SK-N-SH (cell line): ENCODE measurements at regions not wholly inside any gene's neighbourhood (a gene's known extent, or its start where the extent isn't known, plus 50 kb on each side); places are given as distances from the start of the nearest gene placed in this dataset.

ENCODE experiments used
- CTCF ChIA-PET: fragments of 300-600, 350-600 bp; formaldehyde crosslinking; extraction: SDS; loops from one replicate; lab custom pipeline; 2021; lab: Yijun Ruan, JAX
- POLR2A ChIA-PET: fragments of 350-600 bp; sonication (Branson Sonifier 250); formaldehyde crosslinking; extraction: SDS; loops from one replicate; lab custom pipeline; 2020; ENCODE audit warnings: antibody characterized with exemption, inconsistent platforms; lab: Yijun Ruan, JAX
- DNase-seq: peaks from one replicate; pipeline ENCODE4 v3.0.0; 2012
- H2AFZ ChIP-seq: fragments of 200-600 bp; sonication (generic); 2 replicates; pipeline ENCODE4 v1.8.1; 2016; ENCODE audit warnings: antibody characterized with exemption, mild to moderate bottlenecking, low read depth
- H3F3A ChIP-seq: fragments of 200-600 bp; sonication (generic); replicated peaks from 2 replicates; pipeline ENCODE3; 2016; ENCODE audit warnings: antibody characterized with exemption, mild to moderate bottlenecking; ENCODE audit not compliant: insufficient read depth
- H3K27ac ChIP-seq, 2 experiments: fragments of 200-500 bp in 1 of 2; fragments of 200-600 bp in 1 of 2; sonication (Bioruptor generic) in 1 of 2; sonication (generic), shearing (Covaris generic) in 1 of 2; 2 replicates each; pipeline versions ENCODE4 v1.5.1 to v1.6.1; 2014 to 2016; ENCODE audit warnings: low read depth in 2 of 2, inconsistent platforms in 1 of 2, low read length in 1 of 2, mild to moderate bottlenecking in 1 of 2, mixed read lengths in 1 of 2
- H3K27me3 ChIP-seq: fragments of 200-600 bp; sonication (generic), shearing (Covaris generic); 2 replicates; pipeline ENCODE4 v1.6.1; 2016; ENCODE audit warnings: mixed run types; ENCODE audit not compliant: insufficient read depth
- H3K36me3 ChIP-seq, 2 experiments: fragments of 200-500 bp in 1 of 2; fragments of 200-600 bp in 1 of 2; sonication (Bioruptor generic) in 1 of 2; sonication (generic) in 1 of 2; replicated peaks in 1 of 2; 2 replicates each; pipeline versions ENCODE3 to v1.5.1; 2014 to 2016; ENCODE audit warnings: low read length in 1 of 2, mild to moderate bottlenecking in 1 of 2; ENCODE audit not compliant: insufficient read depth in 2 of 2, control insufficient read depth in 1 of 2
- H3K4me1 ChIP-seq, 2 experiments: fragments of 200-500 bp in 1 of 2; fragments of 200-600 bp in 1 of 2; sonication (Bioruptor generic) in 1 of 2; sonication (generic), shearing (Covaris generic) in 1 of 2; 2 replicates each; pipeline versions ENCODE4 v1.5.1 to v1.6.1; 2014 to 2016; ENCODE audit warnings: low read depth in 1 of 2, low read length in 1 of 2, mixed run types in 1 of 2; ENCODE audit not compliant: insufficient read depth in 2 of 2, control insufficient read depth in 1 of 2
- H3K4me2 ChIP-seq: fragments of 200-600 bp; sonication (generic), shearing (Covaris generic); 2 replicates; pipeline ENCODE4 v1.6.1; 2017; ENCODE audit warnings: mixed run types
- H3K4me3 ChIP-seq, 2 experiments: fragments of 200-500 bp in 1 of 2; fragments of 200-600 bp in 1 of 2; sonication (Bioruptor generic) in 1 of 2; sonication (generic), shearing (Covaris generic) in 1 of 2; 2 replicates each; pipeline versions ENCODE4 v1.5.1 to v1.8.1; 2014 to 2016; ENCODE audit warnings: low read depth in 2 of 2, inconsistent platforms in 1 of 2, low read length in 1 of 2, mild to moderate bottlenecking in 1 of 2, mixed read lengths in 1 of 2, moderate library complexity in 1 of 2
- H3K79me2 ChIP-seq: fragments of 200-600 bp; sonication (generic); 2 replicates; pipeline ENCODE4 v1.8.1; 2017; ENCODE audit warnings: mild to moderate bottlenecking; ENCODE audit not compliant: insufficient read depth
- H3K9ac ChIP-seq: fragments of 200-600 bp; sonication (generic); 2 replicates; pipeline ENCODE4 v1.6.1; 2017; ENCODE audit warnings: mixed run types
- H3K9me2 ChIP-seq: fragments of 200-600 bp; sonication (generic); 2 replicates; pipeline ENCODE4 v1.6.1; 2017; ENCODE audit warnings: mixed run types
- H3K9me3 ChIP-seq: fragments of 200-600 bp; sonication (generic); 2 replicates; pipeline ENCODE4 v1.6.1; 2017; ENCODE audit warnings: mixed run types, mild to moderate bottlenecking, moderate library complexity
- H4K20me1 ChIP-seq: fragments of 200-600 bp; sonication (generic); 2 replicates; pipeline ENCODE4 v1.6.1; 2017; ENCODE audit warnings: mild to moderate bottlenecking, mixed run types; ENCODE audit not compliant: insufficient read depth
- ELF1 ChIP-seq: IDR thresholded peaks from 2 replicates; pipeline ENCODE4 v1.4.0; 2012
- EP300 ChIP-seq, 2 experiments: IDR thresholded peaks; 2 replicates each; pipeline versions ENCODE4 v1.4.0 to v1.6.1; 2012; ENCODE audit warnings: borderline replicate concordance in 1 of 2, low read depth in 1 of 2, low read length in 1 of 2
- EZH2phosphoT487 ChIP-seq: fragments of 200-600 bp; sonication (generic); IDR thresholded peaks from 2 replicates; pipeline ENCODE4 v1.6.1; 2017; ENCODE audit warnings: low read depth, mixed run types, mild to moderate bottlenecking, antibody characterized with exemption, moderate library complexity, borderline replicate concordance
- FOXJ3 ChIP-seq: sonication (generic); formaldehyde crosslinking; IDR thresholded peaks from 2 replicates; pipeline ENCODE4 v1.5.1; 2020; ENCODE audit warnings: mild to moderate bottlenecking, missing genetic modification reagents
- FOXM1 ChIP-seq: IDR thresholded peaks from 2 replicates; pipeline ENCODE4 v1.4.0; 2012; ENCODE audit warnings: low read depth, mild to moderate bottlenecking
- GABPA ChIP-seq: IDR thresholded peaks from 2 replicates; pipeline ENCODE4 v1.4.0; 2012; ENCODE audit warnings: low read depth, mild to moderate bottlenecking
- MAX ChIP-seq: IDR thresholded peaks from 2 replicates; pipeline ENCODE4 v1.4.0; 2012; ENCODE audit warnings: low read depth
- MXI1 ChIP-seq: IDR thresholded peaks from 2 replicates; pipeline ENCODE4 v1.6.1; 2012; ENCODE audit warnings: mild to moderate bottlenecking, low read depth, low read length, improper control_type of control experiment
- NRF1 ChIP-seq: IDR thresholded peaks from 2 replicates; pipeline ENCODE4 v1.6.1; 2012; ENCODE audit warnings: low read depth, mild to moderate bottlenecking, low read length
- RAD21 ChIP-seq: IDR thresholded peaks from 2 replicates; pipeline ENCODE4 v1.6.1; 2012; ENCODE audit warnings: mild to moderate bottlenecking, low read length
- RCOR1 ChIP-seq: fragments of 150-350 bp; IDR thresholded peaks from 2 replicates; pipeline ENCODE4 v1.6.1; 2017; ENCODE audit warnings: antibody characterized with exemption, low read length
- REST ChIP-seq: IDR thresholded peaks from 2 replicates; pipeline ENCODE4 v1.6.1; 2012; ENCODE audit warnings: mild to moderate bottlenecking, low read depth, low read length, moderate library complexity
- SIN3A ChIP-seq: IDR thresholded peaks from 2 replicates; pipeline ENCODE4 v1.6.1; 2012; ENCODE audit warnings: low read depth, mild to moderate bottlenecking, low read length, moderate library complexity, borderline replicate concordance
- USF1 ChIP-seq: IDR thresholded peaks from 2 replicates; pipeline ENCODE4 v1.4.0; 2012; ENCODE audit warnings: low read depth, borderline replicate concordance
- YY1 ChIP-seq: IDR thresholded peaks from 2 replicates; pipeline ENCODE4 v1.4.0; 2012; ENCODE audit warnings: low read depth, mild to moderate bottlenecking
- ZBTB33 ChIP-seq: IDR thresholded peaks from 2 replicates; pipeline ENCODE4 v1.4.0; 2012; ENCODE audit warnings: low read depth, borderline replicate concordance
- WGBS: methylation state at CpG from one replicate; pipeline ENCODE4 v1.1.6; 2017; ENCODE audit warnings: low lambda C conversion rate; 5-methylcytosine and 5-hydroxymethylcytosine counted together

GRCh38 chr1:209276321-209276720 is 307.2 kb upstream of the CAMK1G start:
- 63% methylated on average over 3 of the region's 3 CpGs for WGBS
- Histone ChIP-seq H3K4me3 (no peak overlapping the region), H3K36me3 (no peaks in the 10 kb centered on the region), H3F3A (no peaks in the 10 kb centered on the region), H3K4me1 (no peaks in the 10 kb centered on the region), H3K79me2 (no peaks in the 10 kb centered on the region), H3K4me2 (no peak overlapping the region), H3K9me3 (no peaks in the 10 kb centered on the region), H3K27me3 (no peaks in the 10 kb centered on the region), H3K9me2 (no peaks in the 10 kb centered on the region), H3K27ac (no peak overlapping the region), H3K9ac (no peak overlapping the region), H2AFZ (no peak overlapping the region), H4K20me1 (no peaks in the 10 kb centered on the region)
- DNase-seq, result no peak
- POLR2A ChIA-PET, result no interaction called here
- TF ChIP-seq EP300 (IDR thresholded peaks at IDR 0.05; ENCODE audit: borderline replicate concordance in 1 of 2, low read depth in 1 of 2, low read length in 1 of 2) (no peak), FOXJ3 (CRISPR knock-in tag) (no peak), EZH2phosphoT487 (no peak), SIN3A (no peak), ZBTB33 (no peak), ELF1 (no peak), REST (no peak), RAD21 (no peak)
- CTCF ChIA-PET, result no interaction called here

- POLR2A ChIA-PET, result no interaction called here
- TF ChIP-seq MXI1 (no peak), GABPA (no peak), YY1 (no peak), ELF1 (no peak), SIN3A (no peak), RCOR1 (no peak), NRF1 (no peak), FOXM1 (no peak), USF1 (no peak), MAX (no peak)
- CTCF ChIA-PET, result no interaction called here
- no peaks in the 10 kb centered on the region for H3K27me3 ChIP-seq
- no peak overlapping the region for H3K9ac ChIP-seq
- H3K27ac ChIP-seq, result no peak overlapping the region
- H3K9me2 ChIP-seq, result no peaks in the 10 kb centered on the region
- 92% methylated on average over 1 of the region's 1 CpG for WGBS
- H3K4me1 ChIP-seq, result no peaks in the 10 kb centered on the region
- no peak for DNase-seq
- H3K4me2 ChIP-seq, result no peak overlapping the region
- H3K9me3 ChIP-seq, result no peaks in the 10 kb centered on the region
- H3K36me3 ChIP-seq, result no peaks in the 10 kb centered on the region
- H3K79me2 ChIP-seq, result no peaks in the 10 kb centered on the region
- H3F3A ChIP-seq, result no peaks in the 10 kb centered on the region
- no peak overlapping the region for H2AFZ ChIP-seq
- no peaks in the 10 kb centered on the region for H4K20me1 ChIP-seq
- H3K4me3 ChIP-seq, result no peak overlapping the region
These were observed 305.9 kb upstream of the CAMK1G start for GRCh38 chr1:209277662-209278061.
